MM.1S (cell line): ENCODE measurements at regions not wholly inside any gene's neighbourhood (a gene's known extent, or its start where the extent isn't known, plus 50 kb on each side); places are given as distances from the start of the nearest gene placed in this dataset.

Experiments
- DNase-seq: peaks from one replicate; pipeline ENCODE4 v3.0.0-alpha.2; 2015
- H2AFZ ChIP-seq: fragments of 300-600 bp; sonication (generic); 2 replicates; pipeline ENCODE4 v1.6.0; 2016; ENCODE audit warnings: antibody characterized with exemption, low read length
- H3F3A ChIP-seq: fragments of 300-600 bp; sonication (generic); 2 replicates; pipeline ENCODE4 v1.6.1; 2016; ENCODE audit warnings: mild to moderate bottlenecking, antibody characterized with exemption, low read length, moderate library complexity, mixed read lengths; ENCODE audit not compliant: insufficient read depth
- H3K27ac ChIP-seq: fragments of 300-600 bp; sonication (generic); 2 replicates; pipeline ENCODE4 v1.5.1; 2016; ENCODE audit warnings: mild to moderate bottlenecking, low read length
- H3K27me3 ChIP-seq: fragments of 300-600 bp; sonication (generic); replicated peaks from 2 replicates; pipeline ENCODE4 v1.6.0; 2016; ENCODE audit warnings: low read length; ENCODE audit not compliant: insufficient read depth
- H3K36me3 ChIP-seq: fragments of 300-600 bp; sonication (generic); replicated peaks from 2 replicates; pipeline ENCODE4 v1.6.1; 2016; ENCODE audit warnings: mild to moderate bottlenecking, low read length, mixed read lengths; ENCODE audit not compliant: insufficient read depth
- H3K4me1 ChIP-seq: fragments of 300-600 bp; sonication (generic); 2 replicates; pipeline ENCODE4 v1.6.1; 2016; ENCODE audit warnings: low read length, mixed read lengths
- H3K4me2 ChIP-seq: fragments of 300-600 bp; sonication (generic); 2 replicates; pipeline ENCODE4 v1.6.0; 2016; ENCODE audit warnings: low read depth, low read length
- H3K4me3 ChIP-seq: fragments of 300-600 bp; sonication (generic); 2 replicates; pipeline ENCODE4 v1.5.1; 2016; ENCODE audit warnings: low read length, mixed read lengths
- H3K79me2 ChIP-seq: fragments of 300-600 bp; sonication (generic); 2 replicates; pipeline ENCODE4 v1.6.1; 2016; ENCODE audit warnings: mixed run types, low read length, mixed read lengths
- H3K9ac ChIP-seq: fragments of 300-600 bp; sonication (generic); 2 replicates; pipeline ENCODE4 v1.6.1; 2016; ENCODE audit warnings: low read length, mixed read lengths
- H3K9me2 ChIP-seq: fragments of 300-600 bp; sonication (generic); replicated peaks from 2 replicates; pipeline ENCODE4 v1.6.1; 2016; ENCODE audit warnings: mild to moderate bottlenecking, low read length, mixed read lengths; ENCODE audit not compliant: insufficient read depth
- H3K9me3 ChIP-seq: fragments of 300-600 bp; sonication (generic); replicated peaks from 2 replicates; pipeline ENCODE4 v1.6.1; 2016; ENCODE audit warnings: mild to moderate bottlenecking, low read length, mixed read lengths; ENCODE audit not compliant: insufficient read depth
- H4K20me1 ChIP-seq: fragments of 300-600 bp; sonication (generic); 2 replicates; pipeline ENCODE4 v1.6.1; 2016; ENCODE audit warnings: mild to moderate bottlenecking, low read length, moderate library complexity, mixed read lengths; ENCODE audit not compliant: insufficient read depth
- EZH2 ChIP-seq: fragments of 300-600 bp; sonication (generic); optimal IDR thresholded peaks from 2 replicates; pipeline ENCODE3; 2017; ENCODE audit warnings: low read depth, mild to moderate bottlenecking, antibody characterized with exemption, low read length, mixed read lengths
- EZH2phosphoT487 ChIP-seq: fragments of 300-600 bp; sonication (generic); IDR thresholded peaks from 2 replicates; pipeline ENCODE4 v1.6.1; 2018; ENCODE audit warnings: antibody characterized with exemption, low read length
- TF ChIP-seq, protein P1 (sequence below): fragments of 300-600 bp; sonication (generic); IDR thresholded peaks from 2 replicates; pipeline ENCODE4 v1.5.1; 2016; ENCODE audit warnings: antibody characterized with exemption, low read length, mixed read lengths

DNA sequence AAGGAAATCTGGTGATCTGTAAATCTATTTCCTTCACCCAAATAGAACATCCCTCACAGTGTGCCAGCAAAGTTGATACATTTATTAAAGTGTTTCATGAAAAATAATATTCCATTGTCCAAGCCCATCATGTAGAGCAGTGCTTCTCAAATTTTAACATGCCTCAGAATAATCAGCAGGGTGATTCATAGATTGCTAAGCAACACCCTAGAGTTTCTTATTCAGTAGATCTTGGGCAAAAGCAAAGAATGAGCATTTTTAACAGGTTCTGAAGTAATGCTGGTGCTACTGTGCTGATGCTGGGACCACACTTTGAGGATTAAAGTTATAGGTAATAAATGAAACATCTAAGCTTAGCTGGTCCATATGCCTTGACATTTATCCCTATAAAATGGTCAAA is 210.5 kb downstream of the ZIC4 start:
- Histone ChIP-seq H3K79me2 (no peaks in the 10 kb centered on the region), H3K36me3 (no peaks in the 10 kb centered on the region), H2AFZ (no peak overlapping the region), H3K4me2 (no peak overlapping the region), H3K27me3 (no peaks in the 10 kb centered on the region), H3K9me3 (no peaks in the 10 kb centered on the region), H4K20me1 (no peaks in the 10 kb centered on the region), H3K27ac (no peak overlapping the region), H3K9me2 (no peaks in the 10 kb centered on the region), H3K9ac (no peak overlapping the region), H3F3A (no peaks in the 10 kb centered on the region), H3K4me1 (no peaks in the 10 kb centered on the region), H3K4me3 (no peak overlapping the region)
- TF ChIP-seq, protein P1, sequence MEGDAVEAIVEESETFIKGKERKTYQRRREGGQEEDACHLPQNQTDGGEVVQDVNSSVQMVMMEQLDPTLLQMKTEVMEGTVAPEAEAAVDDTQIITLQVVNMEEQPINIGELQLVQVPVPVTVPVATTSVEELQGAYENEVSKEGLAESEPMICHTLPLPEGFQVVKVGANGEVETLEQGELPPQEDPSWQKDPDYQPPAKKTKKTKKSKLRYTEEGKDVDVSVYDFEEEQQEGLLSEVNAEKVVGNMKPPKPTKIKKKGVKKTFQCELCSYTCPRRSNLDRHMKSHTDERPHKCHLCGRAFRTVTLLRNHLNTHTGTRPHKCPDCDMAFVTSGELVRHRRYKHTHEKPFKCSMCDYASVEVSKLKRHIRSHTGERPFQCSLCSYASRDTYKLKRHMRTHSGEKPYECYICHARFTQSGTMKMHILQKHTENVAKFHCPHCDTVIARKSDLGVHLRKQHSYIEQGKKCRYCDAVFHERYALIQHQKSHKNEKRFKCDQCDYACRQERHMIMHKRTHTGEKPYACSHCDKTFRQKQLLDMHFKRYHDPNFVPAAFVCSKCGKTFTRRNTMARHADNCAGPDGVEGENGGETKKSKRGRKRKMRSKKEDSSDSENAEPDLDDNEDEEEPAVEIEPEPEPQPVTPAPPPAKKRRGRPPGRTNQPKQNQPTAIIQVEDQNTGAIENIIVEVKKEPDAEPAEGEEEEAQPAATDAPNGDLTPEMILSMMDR: no peak
- TF ChIP-seq EZH2 (no peak), EZH2phosphoT487 (no peak)
- no peak for DNase-seq

DNA sequence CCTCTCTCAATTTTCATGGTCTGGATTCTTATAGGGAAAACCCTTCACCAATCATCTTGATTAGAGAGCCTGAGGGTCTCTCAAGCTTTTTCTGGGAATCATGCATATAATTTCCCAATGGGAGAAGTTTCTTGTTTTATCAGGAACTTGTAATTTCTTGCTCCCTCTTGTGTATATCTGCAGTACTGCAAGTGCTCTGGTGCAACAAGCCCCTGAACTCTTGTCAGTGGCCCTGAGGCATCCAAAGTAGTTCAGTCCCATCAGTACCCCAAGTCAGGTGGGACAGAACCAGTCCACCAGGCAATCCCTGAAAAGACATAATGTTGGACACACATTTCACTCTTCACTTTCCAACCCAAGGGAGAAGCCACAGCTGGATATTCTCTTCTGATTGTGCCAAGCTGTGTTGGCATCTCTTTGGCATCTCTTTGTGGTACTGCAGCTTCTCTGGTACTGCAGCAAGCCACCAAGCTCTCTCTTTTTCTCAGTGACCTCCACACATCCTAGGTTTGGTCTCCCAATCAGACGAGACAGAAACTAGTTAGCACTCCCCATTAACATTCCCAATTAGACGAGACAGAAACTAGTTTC is 214.5 kb downstream of the ZIC4 start:
- no peaks in the 10 kb centered on the region for H3K9me3 ChIP-seq
- H3K27me3 ChIP-seq: no peaks in the 10 kb centered on the region
- H3K79me2 ChIP-seq: no peaks in the 10 kb centered on the region
- no peaks in the 10 kb centered on the region for H3F3A ChIP-seq
- no peaks in the 10 kb centered on the region for H3K36me3 ChIP-seq
- H3K4me1 ChIP-seq: no peaks in the 10 kb centered on the region
- H3K4me2 ChIP-seq: no peak overlapping the region
- H4K20me1 ChIP-seq: no peaks in the 10 kb centered on the region
- DNase-seq: peak; percentile 49
- no peaks in the 10 kb centered on the region for H3K9me2 ChIP-seq
- H2AFZ ChIP-seq: no peak overlapping the region
- H3K27ac ChIP-seq: no peak overlapping the region
- TF ChIP-seq EZH2: no peak
- TF ChIP-seq, protein P1: peak; percentile 86
- no peak overlapping the region for H3K4me3 ChIP-seq
- no peak overlapping the region for H3K9ac ChIP-seq

DNA sequence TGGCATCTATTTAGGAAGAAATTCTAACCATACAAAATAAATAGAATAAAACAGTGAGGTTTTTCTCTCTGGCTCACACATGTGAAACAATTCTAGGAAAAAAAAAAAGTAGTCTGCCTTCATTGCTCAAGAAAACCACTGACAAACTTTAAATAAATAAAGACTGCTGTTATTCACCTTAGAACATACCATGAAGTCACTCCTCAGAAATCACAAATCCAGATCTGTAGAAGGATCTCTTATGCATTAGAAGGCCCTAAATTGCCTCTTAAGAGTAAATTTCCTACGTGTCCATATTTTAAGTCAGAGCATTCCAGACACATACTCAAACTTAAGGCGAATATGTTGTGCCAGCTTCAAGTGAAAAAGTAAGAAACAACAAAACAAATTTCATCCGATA is 217.3 kb downstream of the ZIC4 start:
- Histone ChIP-seq H3K27ac (no peak overlapping the region), H3K4me2 (no peak overlapping the region), H3K36me3 (no peaks in the 10 kb centered on the region), H3K9ac (no peak overlapping the region), H3K9me2 (no peaks in the 10 kb centered on the region), H3K4me3 (no peak overlapping the region), H3K4me1 (no peaks in the 10 kb centered on the region), H3F3A (no peaks in the 10 kb centered on the region), H3K27me3 (no peaks in the 10 kb centered on the region), H4K20me1 (no peaks in the 10 kb centered on the region), H2AFZ (no peak overlapping the region), H3K9me3 (no peaks in the 10 kb centered on the region), H3K79me2 (no peaks in the 10 kb centered on the region)
- no peak for DNase-seq
- TF ChIP-seq, protein P1: no peak
- TF ChIP-seq EZH2: no peak
- TF ChIP-seq EZH2phosphoT487: no peak
